WTC11 (cell line): ENCODE measurements at regions not wholly inside any gene's neighbourhood (a gene's known extent, or its start where the extent isn't known, plus 50 kb on each side); places are given as distances from the start of the nearest gene placed in this dataset.

ENCODE experiments used
- ATAC-seq: fragments of 200-7000 bp; cut with Tn5 transposase; 2 replicates; pipeline ENCODE4 v1.10.0; 2021; ENCODE audit warnings: mild to moderate bottlenecking, moderate library complexity
- CTCF ChIA-PET: fragments of 300-600 bp; sonication (Branson Sonifier 250); formaldehyde crosslinking; loops from one replicate; lab custom pipeline; 2021; ENCODE audit warnings: antibody characterized with exemption; lab: Charles Lee
- POLR2A ChIA-PET: fragments of 350-600 bp; sonication (Branson Sonifier 250); formaldehyde crosslinking; loops from one replicate; lab custom pipeline; 2021; ENCODE audit warnings: antibody characterized with exemption; lab: Charles Lee
- DNase-seq: peaks from one replicate; pipeline ENCODE4 v3.0.0; 2021; ENCODE audit warnings: low spot score
- H3K27ac Mint-ChIP-seq: 2 replicates; pipeline ENCODE4 v1.8.0; 2021; ENCODE audit warnings: mixed read lengths
- H3K27me3 Mint-ChIP-seq: 2 replicates; pipeline ENCODE4 v1.8.0; 2021; ENCODE audit warnings: low read depth, mild to moderate bottlenecking, moderate library complexity, mixed read lengths
- H3K36me3 Mint-ChIP-seq: 2 replicates; pipeline ENCODE4 v1.8.0; 2021; ENCODE audit warnings: mixed read lengths
- H3K4me1 Mint-ChIP-seq: 2 replicates; pipeline ENCODE4 v1.8.0; 2022; ENCODE audit warnings: mixed read lengths
- H3K4me3 Mint-ChIP-seq: 2 replicates; pipeline ENCODE4 v1.8.0; 2021; ENCODE audit warnings: mild to moderate bottlenecking, moderate library complexity, mixed read lengths
- H3K9me3 Mint-ChIP-seq: 2 replicates; pipeline ENCODE4 v1.8.0; 2021; ENCODE audit warnings: mixed read lengths
- AR ChIP-seq: fragments of 250-450 bp; sonication (Bioruptor Pico); IDR thresholded peaks from 2 replicates; pipeline ENCODE4 v1.9.0; 2021; ENCODE audit warnings: mild to moderate bottlenecking
- ERG ChIP-seq: fragments of 250-450 bp; sonication (Bioruptor Pico); IDR thresholded peaks from 2 replicates; pipeline ENCODE4 v1.8.0; 2021; ENCODE audit warnings: mild to moderate bottlenecking
- FOXP1 ChIP-seq: sonication (generic); formaldehyde crosslinking; IDR thresholded peaks from 2 replicates; pipeline ENCODE4 v1.8.0; 2022; ENCODE audit warnings: missing genetic modification reagents, mild to moderate bottlenecking, moderate library complexity, borderline replicate concordance
- FOXP4 ChIP-seq: sonication (generic); formaldehyde crosslinking; IDR thresholded peaks from 2 replicates; pipeline ENCODE4 v1.8.0; 2022; ENCODE audit warnings: mild to moderate bottlenecking, missing genetic modification reagents
- GABPB1 ChIP-seq: sonication (generic); formaldehyde crosslinking; IDR thresholded peaks from 2 replicates; pipeline ENCODE4 v1.8.1; 2023; ENCODE audit warnings: mild to moderate bottlenecking, missing genetic modification reagents
- HMGA2 ChIP-seq: fragments of 250-450 bp; sonication (Bioruptor Pico); IDR thresholded peaks from 2 replicates; pipeline ENCODE4 v1.4.0; 2021; ENCODE audit warnings: mild to moderate bottlenecking, moderate library complexity
- IRF1 ChIP-seq: sonication (generic); formaldehyde crosslinking; IDR thresholded peaks from 2 replicates; pipeline ENCODE4 v1.8.0; 2023; ENCODE audit warnings: missing genetic modification reagents
- KAT7 ChIP-seq: sonication (generic); formaldehyde crosslinking; IDR thresholded peaks from 2 replicates; pipeline ENCODE4 v1.8.1; 2023; ENCODE audit warnings: missing genetic modification reagents, mild to moderate bottlenecking, borderline replicate concordance
- RORB ChIP-seq: fragments of 250-450 bp; sonication (Bioruptor Pico); IDR thresholded peaks from 2 replicates; pipeline ENCODE4 v1.9.0; 2021; ENCODE audit warnings: mild to moderate bottlenecking
- SOX15 ChIP-seq: fragments of 250-450 bp; sonication (Bioruptor Pico); IDR thresholded peaks from 2 replicates; pipeline ENCODE4 v1.9.0; 2021; ENCODE audit warnings: mild to moderate bottlenecking
- TEAD1 ChIP-seq: sonication (generic); formaldehyde crosslinking; IDR thresholded peaks from 2 replicates; pipeline ENCODE4 v1.8.0; 2022; ENCODE audit warnings: mild to moderate bottlenecking, missing genetic modification reagents
- USF1 ChIP-seq: sonication (generic); formaldehyde crosslinking; IDR thresholded peaks from 2 replicates; pipeline ENCODE4 v1.8.0; 2022; ENCODE audit warnings: mild to moderate bottlenecking, missing genetic modification reagents
- ZNF263 ChIP-seq: sonication (generic); formaldehyde crosslinking; IDR thresholded peaks from 2 replicates; pipeline ENCODE4 v1.8.1; 2022; ENCODE audit warnings: low read depth, mild to moderate bottlenecking, moderate library complexity, missing genetic modification reagents
- ZNF317 ChIP-seq: sonication (generic); formaldehyde crosslinking; IDR thresholded peaks from 2 replicates; pipeline ENCODE4 v1.8.1; 2023; ENCODE audit warnings: low read depth, mild to moderate bottlenecking, moderate library complexity, missing genetic modification reagents, borderline replicate concordance
- ZNF425 ChIP-seq: fragments of 250-450 bp; sonication (Bioruptor Pico); conservative IDR thresholded peaks from 2 replicates; pipeline ENCODE4 v1.9.0; 2021; ENCODE audit warnings: mild to moderate bottlenecking
- ZNF532 ChIP-seq: fragments of 250-450 bp; sonication (Bioruptor Pico); IDR thresholded peaks from 2 replicates; pipeline ENCODE4 v1.9.0; 2021; ENCODE audit warnings: mild to moderate bottlenecking, borderline replicate concordance

- CTCF ChIA-PET, result no interaction called here
- ATAC-seq, result no peak
- no peak overlapping the region for H3K27ac Mint-ChIP-seq
Measured at GRCh38 chr9:13862654-13863053, 451.3 kb downstream of the NFIB start.

More at GRCh38 chr9:13862654-13863053, 451.3 kb downstream of the NFIB start:
- H3K36me3 Mint-ChIP-seq, result no peaks in the 10 kb centered on the region
- POLR2A ChIA-PET, result no interaction called here
- TF ChIP-seq TEAD1 (CRISPR knock-in tag), result no peak
- no peak for TF ChIP-seq GABPB1 (CRISPR knock-in tag)
- TF ChIP-seq USF1 (CRISPR knock-in tag), result no peak
- no peak for TF ChIP-seq KAT7 (CRISPR knock-in tag)
- TF ChIP-seq SOX15 (CRISPR knock-in tag), result no peak
- TF ChIP-seq RORB (CRISPR knock-in tag), result no peak
- no peak for TF ChIP-seq ERG (CRISPR knock-in tag)
- TF ChIP-seq AR (CRISPR knock-in tag), result no peak
- TF ChIP-seq ZNF425 (CRISPR knock-in tag), result no peak
- TF ChIP-seq FOXP4, result no peak
- TF ChIP-seq IRF1 (CRISPR knock-in tag), result no peak
- no peak for TF ChIP-seq HMGA2 (CRISPR knock-in tag)
- no peak for TF ChIP-seq ZNF263 (CRISPR knock-in tag)
- TF ChIP-seq FOXP1, result no peak
- TF ChIP-seq ZNF317 (CRISPR knock-in tag), result no peak
- TF ChIP-seq ZNF532, result no peak
- TF ChIP-seq, all 79 proteins: peak for 0
- DNase-seq, result no peak
- Mint-ChIP-seq H3K4me1 (peaks cover 41% of the 10 kb centered on the region), H3K27me3 (no peaks in the 10 kb centered on the region), H3K9me3 (no peaks in the 10 kb centered on the region), H3K4me3 (no peak overlapping the region)
